ENCODE measurements at regions not wholly inside any gene's neighbourhood (a gene's known extent, or its start where the extent isn't known, plus 50 kb on each side); places are given as distances from the start of the nearest gene placed in this dataset.

DNA sequence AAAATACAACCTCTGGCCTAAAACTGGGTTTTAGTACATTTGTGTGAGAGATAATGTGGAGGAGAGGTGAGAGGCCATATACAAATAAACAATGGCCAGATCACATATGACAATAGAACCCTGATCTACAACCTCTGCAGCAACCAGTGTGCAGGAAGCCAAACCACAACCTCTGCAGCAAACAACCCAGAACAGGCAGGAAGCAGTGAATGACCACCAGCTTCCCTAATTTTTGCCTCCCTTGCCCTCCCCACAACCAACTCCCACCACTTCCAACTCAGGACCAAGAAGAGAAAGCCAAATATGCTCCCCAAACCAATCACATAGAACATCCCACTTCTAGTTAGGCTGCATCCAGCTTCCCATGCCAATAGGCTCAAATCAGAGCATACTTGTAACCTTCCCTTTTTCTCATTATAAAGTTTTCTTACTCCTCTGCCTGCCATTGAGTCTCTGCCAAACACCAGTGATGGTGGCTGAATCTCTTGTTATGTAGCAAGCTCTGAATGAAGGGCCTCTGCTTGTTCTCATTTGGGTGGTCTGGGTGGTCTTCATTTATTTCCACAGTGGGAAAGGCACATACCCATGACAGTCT lies 102.6 kb upstream of the GAP43 start:
- TF ChIP-seq, protein P1, sequence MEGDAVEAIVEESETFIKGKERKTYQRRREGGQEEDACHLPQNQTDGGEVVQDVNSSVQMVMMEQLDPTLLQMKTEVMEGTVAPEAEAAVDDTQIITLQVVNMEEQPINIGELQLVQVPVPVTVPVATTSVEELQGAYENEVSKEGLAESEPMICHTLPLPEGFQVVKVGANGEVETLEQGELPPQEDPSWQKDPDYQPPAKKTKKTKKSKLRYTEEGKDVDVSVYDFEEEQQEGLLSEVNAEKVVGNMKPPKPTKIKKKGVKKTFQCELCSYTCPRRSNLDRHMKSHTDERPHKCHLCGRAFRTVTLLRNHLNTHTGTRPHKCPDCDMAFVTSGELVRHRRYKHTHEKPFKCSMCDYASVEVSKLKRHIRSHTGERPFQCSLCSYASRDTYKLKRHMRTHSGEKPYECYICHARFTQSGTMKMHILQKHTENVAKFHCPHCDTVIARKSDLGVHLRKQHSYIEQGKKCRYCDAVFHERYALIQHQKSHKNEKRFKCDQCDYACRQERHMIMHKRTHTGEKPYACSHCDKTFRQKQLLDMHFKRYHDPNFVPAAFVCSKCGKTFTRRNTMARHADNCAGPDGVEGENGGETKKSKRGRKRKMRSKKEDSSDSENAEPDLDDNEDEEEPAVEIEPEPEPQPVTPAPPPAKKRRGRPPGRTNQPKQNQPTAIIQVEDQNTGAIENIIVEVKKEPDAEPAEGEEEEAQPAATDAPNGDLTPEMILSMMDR (conservative IDR thresholded peaks at IDR 0.05; ENCODE audit: low read depth, low read length) = no peak
- TF ChIP-seq EZH2 (IDR thresholded peaks at IDR 0.05; ENCODE audit: borderline replicate concordance, low read depth, low read length, poor library complexity, severe bottlenecking) = no peak

Measured in A673 (cell line).